ENCODE measurements at regions not wholly inside any gene's neighbourhood (a gene's known extent, or its start where the extent isn't known, plus 50 kb on each side); places are given as distances from the start of the nearest gene placed in this dataset.
A peak's percentile ranks its signal among the peaks of the same experiment; 100 is the strongest.

GRCh38 chr6:44661221-44662008 lies 273.9 kb downstream of the CDC5L start (continued):
- TF ChIP-seq E2F1 (CRISPR knock-in tag; IDR thresholded peaks at IDR 0.05), result no peak

- H3K27me3 Mint-ChIP-seq (ENCODE audit: low read depth), result no peaks in the 10 kb centered on the region; the same call in 1 of the 2 replicates
- ChIA-PET POLR2A (no interaction called here), CTCF (interaction anchor here (0.8 to 6.0 kb wide), 9 partner anchors 9 to 1052 kb away, joined by 3 to 38 read pairs (median 4); no protein-coding TSS in a partner anchor)
- DNase-seq (ENCODE audit: low spot score), result peak; percentile 76
- H3K4me3 Mint-ChIP-seq, result no peak overlapping the region
- peak; percentile 79 for ATAC-seq
- H3K9me3 Mint-ChIP-seq, result peaks cover 7% of the 10 kb centered on the region
- H3K27ac Mint-ChIP-seq, result peak overlapping the region; percentile 97
- peaks cover 3% of the 10 kb centered on the region for H3K36me3 Mint-ChIP-seq
- peaks cover 75% of the 10 kb centered on the region for H3K4me1 Mint-ChIP-seq
- TF ChIP-seq HMGXB4 (CRISPR knock-in tag; IDR thresholded peaks at IDR 0.05) (no peak), ZNF423 (CRISPR knock-in tag; IDR thresholded peaks at IDR 0.05) (peak; percentile 60; the same call in 1 of the 2 replicates), ERG (CRISPR knock-in tag; IDR thresholded peaks at IDR 0.05) (0 out of 2 replicates have a peak, but pooled peaks have one; percentile 69), FOXK1 (CRISPR knock-in tag; IDR thresholded peaks at IDR 0.05) (0 out of 2 replicates have a peak, but pooled peaks have one; percentile 39), PRRX2 (CRISPR knock-in tag; IDR thresholded peaks at IDR 0.05) (0 out of 2 replicates have a peak, but pooled peaks have one; percentile 70), SP1 (CRISPR knock-in tag; conservative IDR thresholded peaks at IDR 0.05) (peak; percentile 19; the same call in 1 of the 2 replicates), SOX15 (CRISPR knock-in tag; IDR thresholded peaks at IDR 0.05) (no peak), MXD4 (CRISPR knock-in tag; IDR thresholded peaks at IDR 0.05; ENCODE audit: borderline replicate concordance) (no peak), ATF6 (CRISPR knock-in tag; IDR thresholded peaks at IDR 0.05) (no peak), PRDM15 (CRISPR knock-in tag; IDR thresholded peaks at IDR 0.05) (no peak), SMAD4 (CRISPR knock-in tag; IDR thresholded peaks at IDR 0.05) (no peak), ZNF281 (CRISPR knock-in tag; IDR thresholded peaks at IDR 0.05) (peak; percentile 33; the same call in 1 of the 2 replicates), ZNF138 (CRISPR knock-in tag; conservative IDR thresholded peaks at IDR 0.05) (no peak), TEAD4 (CRISPR knock-in tag; IDR thresholded peaks at IDR 0.05) (peak; percentile 95), MAX (CRISPR knock-in tag; IDR thresholded peaks at IDR 0.05) (peak; percentile 15; the same call in 1 of the 2 replicates)
These were observed 275.1 kb downstream of the CDC5L start for GRCh38 chr6:44662461-44663121.
